Uterus (tissue), 3 donors: ENCODE measurements at regions not wholly inside any gene's neighbourhood (a gene's known extent, or its start where the extent isn't known, plus 50 kb on each side); places are given as distances from the start of the nearest gene placed in this dataset.

Experiments
- DNase-seq, 2 donors: peaks; one replicate each; pipeline ENCODE4 v3.0.0-alpha.2; 2019 to 2020
- H3K27ac ChIP-seq, 2 donors: fragments of 200-600 bp; sonication (generic); 1 replicate in 1 of 2; 2 replicates in 1 of 2; pipeline ENCODE4 v1.5.1; 2016 to 2018
- H3K27me3 ChIP-seq, 2 donors: fragments of 200-600 bp; sonication (generic); one replicate each; pipeline ENCODE4 v1.5.1; 2018 to 2019; ENCODE audit warnings: control low read depth in 1 of 2
- H3K36me3 ChIP-seq, 2 donors: fragments of 200-600 bp; sonication (generic); one replicate each; pipeline ENCODE4 v1.5.1; 2019; ENCODE audit warnings: control low read depth in 1 of 2
- H3K4me1 ChIP-seq, 2 donors: fragments of 200-600 bp; sonication (generic); one replicate each; pipeline ENCODE4 v1.5.1; 2018 to 2019; ENCODE audit warnings: control low read depth in 1 of 2
- H3K4me3 ChIP-seq, 2 donors: fragments of 200-600 bp; sonication (generic); 1 replicate in 1 of 2; 2 replicates in 1 of 2; pipeline ENCODE4 v1.5.1; 2018 to 2019; ENCODE audit warnings: mild to moderate bottlenecking in 1 of 2
- H3K9me3 ChIP-seq, 2 donors: fragments of 200-600 bp; sonication (generic); one replicate each; pipeline ENCODE4 v1.5.1; 2019; ENCODE audit warnings: control low read depth in 1 of 2
- POLR2A ChIP-seq, 2 donors: fragments of 450-650 bp; IDR thresholded peaks; one replicate each; pipeline ENCODE4 v1.6.1; 2016; ENCODE audit warnings: antibody characterized with exemption in 2 of 2, mild to moderate bottlenecking in 1 of 2, moderate library complexity in 1 of 2
- intact Hi-C: fragments of 100-400 bp; cut with DNase I; formaldehyde crosslinking; loops from one replicate; pipeline ENCODE4 v1.15.1; 2023; ENCODE audit warnings: low total_unique reads
- TF ChIP-seq, protein P1 (sequence below), 4 experiments: fragments of 200-600 bp in 2 of 4; fragments of 450-650 bp in 2 of 4; sonication (generic) in 2 of 4; IDR thresholded peaks; one replicate each; pipeline ENCODE4 v1.5.1; 2016 to 2019; ENCODE audit warnings: antibody characterized with exemption in 4 of 4, mild to moderate bottlenecking in 2 of 4, moderate library complexity in 1 of 4
- donor health status: DM: yes; HTN: yes; CAD: no.

- Histone ChIP-seq H3K4me1 (no peaks in the 10 kb centered on the region), H3K4me3 (no peak overlapping the region), H3K27ac (no peak overlapping the region), H3K27me3 (no peaks in the 10 kb centered on the region), H3K9me3 (no peaks in the 10 kb centered on the region), H3K36me3 (no peaks in the 10 kb centered on the region)
- intact Hi-C loops: no loop called here
- DNase-seq: no peak
- no peak for TF ChIP-seq POLR2A (IDR thresholded peaks at IDR 0.05)
- TF ChIP-seq, protein P1, sequence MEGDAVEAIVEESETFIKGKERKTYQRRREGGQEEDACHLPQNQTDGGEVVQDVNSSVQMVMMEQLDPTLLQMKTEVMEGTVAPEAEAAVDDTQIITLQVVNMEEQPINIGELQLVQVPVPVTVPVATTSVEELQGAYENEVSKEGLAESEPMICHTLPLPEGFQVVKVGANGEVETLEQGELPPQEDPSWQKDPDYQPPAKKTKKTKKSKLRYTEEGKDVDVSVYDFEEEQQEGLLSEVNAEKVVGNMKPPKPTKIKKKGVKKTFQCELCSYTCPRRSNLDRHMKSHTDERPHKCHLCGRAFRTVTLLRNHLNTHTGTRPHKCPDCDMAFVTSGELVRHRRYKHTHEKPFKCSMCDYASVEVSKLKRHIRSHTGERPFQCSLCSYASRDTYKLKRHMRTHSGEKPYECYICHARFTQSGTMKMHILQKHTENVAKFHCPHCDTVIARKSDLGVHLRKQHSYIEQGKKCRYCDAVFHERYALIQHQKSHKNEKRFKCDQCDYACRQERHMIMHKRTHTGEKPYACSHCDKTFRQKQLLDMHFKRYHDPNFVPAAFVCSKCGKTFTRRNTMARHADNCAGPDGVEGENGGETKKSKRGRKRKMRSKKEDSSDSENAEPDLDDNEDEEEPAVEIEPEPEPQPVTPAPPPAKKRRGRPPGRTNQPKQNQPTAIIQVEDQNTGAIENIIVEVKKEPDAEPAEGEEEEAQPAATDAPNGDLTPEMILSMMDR (IDR thresholded peaks at IDR 0.05): no peak
These were observed 214.1 kb upstream of the MEF2C start for GRCh38 chr5:89097103-89097502.

DNA sequence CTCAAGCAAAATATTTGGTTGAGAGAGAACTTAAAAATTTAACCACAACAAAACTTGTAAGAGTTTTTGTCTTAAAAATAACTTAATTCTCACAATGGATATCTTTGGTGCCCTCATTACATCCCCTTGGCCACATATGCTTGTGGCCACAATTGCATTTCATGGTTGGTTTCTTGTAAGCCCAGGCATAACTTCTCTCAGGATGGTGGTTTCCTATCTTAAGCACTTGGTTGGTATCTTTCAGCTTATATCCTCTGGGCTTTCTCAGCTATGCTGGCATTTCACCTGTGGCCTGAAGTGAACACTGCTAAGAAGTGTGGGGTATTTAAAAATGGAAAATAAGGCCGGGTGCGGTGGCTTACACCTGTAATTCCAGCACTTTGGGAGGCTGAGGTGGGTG is 212.4 kb upstream of the MEF2C start:
- intact Hi-C loops: no loop called here
- DNase-seq: no peak
- H3K36me3 ChIP-seq: no peaks in the 10 kb centered on the region
- no peak for TF ChIP-seq POLR2A (IDR thresholded peaks at IDR 0.05)
- TF ChIP-seq, protein P1 (IDR thresholded peaks at IDR 0.05): no peak
- H3K9me3 ChIP-seq: no peaks in the 10 kb centered on the region
- H3K27me3 ChIP-seq: no peaks in the 10 kb centered on the region
- no peaks in the 10 kb centered on the region for H3K4me1 ChIP-seq
- H3K27ac ChIP-seq: no peak overlapping the region
- H3K4me3 ChIP-seq: no peak overlapping the region

- H3K36me3 ChIP-seq: no peaks in the 10 kb centered on the region
- no peaks in the 10 kb centered on the region for H3K4me1 ChIP-seq
- no peak for DNase-seq
- no peak overlapping the region for H3K27ac ChIP-seq
- TF ChIP-seq, protein P1 (IDR thresholded peaks at IDR 0.05): no peak
- no peak for TF ChIP-seq POLR2A (IDR thresholded peaks at IDR 0.05)
- no peaks in the 10 kb centered on the region for H3K27me3 ChIP-seq
- H3K4me3 ChIP-seq: no peak overlapping the region
- no peaks in the 10 kb centered on the region for H3K9me3 ChIP-seq
- intact Hi-C loops: no loop called here
These were observed 207.1 kb upstream of the MEF2C start for GRCh38 chr5:89090037-89090436.

GRCh38 chr5:89087551-89088318 is 204.8 kb upstream of the MEF2C start:
- DNase-seq: no peak
- H3K27ac ChIP-seq: no peak overlapping the region
- no peaks in the 10 kb centered on the region for H3K36me3 ChIP-seq
- H3K9me3 ChIP-seq: no peaks in the 10 kb centered on the region
- TF ChIP-seq, protein P1 (IDR thresholded peaks at IDR 0.05): no peak
- no peak for TF ChIP-seq POLR2A (IDR thresholded peaks at IDR 0.05)
- intact Hi-C loops: no loop called here
- H3K4me3 ChIP-seq: no peak overlapping the region
- no peaks in the 10 kb centered on the region for H3K27me3 ChIP-seq
- H3K4me1 ChIP-seq: no peaks in the 10 kb centered on the region

GRCh38 chr5:89087128-89087527 is 204.1 kb upstream of the MEF2C start:
- Histone ChIP-seq H3K4me3 (no peak overlapping the region), H3K9me3 (no peaks in the 10 kb centered on the region), H3K36me3 (no peaks in the 10 kb centered on the region), H3K27ac (no peak overlapping the region), H3K4me1 (no peaks in the 10 kb centered on the region), H3K27me3 (no peaks in the 10 kb centered on the region)
- no peak for DNase-seq
- intact Hi-C loops: no loop called here
- TF ChIP-seq, protein P1 (IDR thresholded peaks at IDR 0.05): no peak
- TF ChIP-seq POLR2A (IDR thresholded peaks at IDR 0.05): no peak
